ENCODE measurements at regions not wholly inside any gene's neighbourhood (a gene's known extent, or its start where the extent isn't known, plus 50 kb on each side); places are given as distances from the start of the nearest gene placed in this dataset.

- TF ChIP-seq CTCF (IDR thresholded peaks at IDR 0.05) = no peak
Observed at GRCh38 chr9:108225149-108225800, 630.5 kb downstream of the ACTL7B start.

- TF ChIP-seq CTCF (IDR thresholded peaks at IDR 0.05) = no peak
Observed at GRCh38 chr9:108224716-108225115, 631.1 kb downstream of the ACTL7B start.

- TF ChIP-seq CTCF (IDR thresholded peaks at IDR 0.05) = no peak
Observed at GRCh38 chr9:108219664-108220063, 636.1 kb downstream of the ACTL7B start.

GRCh38 chr9:108217431-108218349, 638.1 kb downstream of the ACTL7B start:
- no peak for TF ChIP-seq CTCF (IDR thresholded peaks at IDR 0.05)

GRCh38 chr9:108213511-108213910, 642.3 kb downstream of the ACTL7B start:
- no peak for TF ChIP-seq CTCF (IDR thresholded peaks at IDR 0.05)

GRCh38 chr9:108212184-108212583, 643.6 kb downstream of the ACTL7B start:
- TF ChIP-seq CTCF (IDR thresholded peaks at IDR 0.05) = no peak

GRCh38 chr9:108211411-108211955, 644.3 kb downstream of the ACTL7B start:
- no peak for TF ChIP-seq CTCF (IDR thresholded peaks at IDR 0.05)

All from LNCAP (cell line).